ENCODE measurements at regions not wholly inside any gene's neighbourhood (a gene's known extent, or its start where the extent isn't known, plus 50 kb on each side); places are given as distances from the start of the nearest gene placed in this dataset.
A peak's percentile ranks its signal among the peaks of the same experiment; 100 is the strongest.
"Not testable (repeated sequence)": the region's sequence is repeated elsewhere in the genome, so short reads cannot be mapped to it uniquely, and the experiment has no call there.

DNA sequence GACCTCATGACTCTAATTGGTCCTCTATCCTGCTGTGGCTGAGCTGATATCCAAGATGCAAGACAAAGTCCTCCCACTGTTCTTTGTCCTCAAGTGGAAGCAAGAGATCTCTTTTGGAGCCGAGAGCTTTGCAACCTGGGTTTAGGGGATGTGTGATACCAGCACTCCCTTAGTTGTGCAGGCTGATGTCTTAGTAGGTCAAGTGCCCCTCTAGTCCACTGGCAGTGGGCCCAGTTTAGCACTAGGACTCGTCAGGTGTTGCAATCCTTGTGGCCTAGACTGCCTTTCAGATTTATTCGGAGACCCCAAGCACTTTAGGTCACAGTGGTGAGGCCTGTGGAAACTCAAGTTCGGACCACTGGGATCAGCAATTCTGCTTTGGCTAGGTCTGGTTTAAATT is 64.0 kb downstream of the GPRASP3 start:
- DNase-seq (ENCODE audit: low spot score): no peak

GRCh38 chrX:102787283-102787682 is 66.7 kb downstream of the GPRASP3 start:
- no peak for DNase-seq (ENCODE audit: low spot score)

- DNase-seq (ENCODE audit: low spot score): no peak
Observed at GRCh38 chrX:102808336-102808735, 87.8 kb downstream of the GPRASP3 start.

- not testable (repeated sequence) for DNase-seq (ENCODE audit: low spot score)
Observed at GRCh38 chrX:102818269-102818668, 97.7 kb downstream of the GPRASP3 start.

DNA sequence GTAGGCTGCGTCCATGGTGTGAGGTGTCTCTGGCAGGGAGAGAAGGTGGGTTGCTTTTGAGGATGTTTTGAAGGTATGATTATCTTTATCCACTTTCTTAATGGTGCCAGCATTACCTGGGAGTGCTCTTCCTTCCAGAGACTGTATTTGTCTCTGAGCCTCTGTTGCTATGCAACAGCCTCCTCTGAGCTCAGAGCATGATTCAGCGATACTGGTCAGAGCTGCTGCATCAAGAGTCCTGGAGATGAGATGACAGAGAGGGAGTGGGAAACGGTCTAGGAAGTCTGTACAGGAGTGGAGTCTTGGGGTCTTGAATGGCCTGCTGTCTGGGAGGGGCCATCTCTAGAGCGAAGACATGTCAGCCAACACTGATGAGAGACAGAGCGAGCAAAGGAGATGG is 104.4 kb upstream of the RAB40AL start:
- no peak for DNase-seq (ENCODE audit: low spot score)

DNA sequence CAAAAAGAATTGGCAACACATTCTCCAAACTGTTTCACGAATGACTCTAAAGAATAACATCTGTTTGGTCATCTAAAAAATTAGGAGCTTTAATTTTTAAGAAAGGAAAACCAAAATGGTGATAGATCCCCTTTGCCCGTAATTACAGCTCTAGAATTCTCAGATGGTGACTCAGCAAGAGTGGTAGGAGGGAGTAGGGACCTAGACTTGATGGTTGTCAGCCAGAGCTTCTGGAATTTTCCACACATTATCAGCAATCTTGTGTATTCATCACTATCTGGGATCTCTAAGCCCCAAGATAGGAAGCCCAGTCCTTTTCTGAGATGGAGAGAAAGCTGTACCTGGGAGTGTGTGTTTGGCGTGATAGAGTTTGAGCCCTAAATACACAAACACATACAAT is 103.9 kb upstream of the RAB40AL start:
- DNase-seq (ENCODE audit: low spot score): no peak

- peak; percentile 0 for DNase-seq (ENCODE audit: low spot score)
Observed at GRCh38 chrX:102835504-102836146, 101.4 kb upstream of the RAB40AL start.

DNA sequence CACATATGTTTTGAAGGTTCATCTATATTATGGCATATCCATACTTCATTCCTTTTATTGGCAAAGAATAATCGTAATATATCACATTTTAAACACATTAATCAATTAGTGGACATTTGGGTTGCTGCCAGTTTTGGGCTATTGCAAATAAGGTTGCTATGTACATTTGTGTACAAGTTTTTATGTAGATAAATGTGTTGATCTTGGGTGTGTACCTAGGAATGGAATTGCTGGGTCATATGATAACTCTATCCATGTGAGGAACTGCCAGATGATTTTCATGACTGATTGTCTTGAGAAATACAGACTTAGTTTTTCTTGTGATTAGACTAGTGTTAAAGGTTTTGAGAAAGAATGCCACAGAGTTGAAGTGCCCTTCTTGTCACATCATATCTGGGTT is 99.2 kb upstream of the RAB40AL start:
- DNase-seq (ENCODE audit: low spot score): no peak

DNA sequence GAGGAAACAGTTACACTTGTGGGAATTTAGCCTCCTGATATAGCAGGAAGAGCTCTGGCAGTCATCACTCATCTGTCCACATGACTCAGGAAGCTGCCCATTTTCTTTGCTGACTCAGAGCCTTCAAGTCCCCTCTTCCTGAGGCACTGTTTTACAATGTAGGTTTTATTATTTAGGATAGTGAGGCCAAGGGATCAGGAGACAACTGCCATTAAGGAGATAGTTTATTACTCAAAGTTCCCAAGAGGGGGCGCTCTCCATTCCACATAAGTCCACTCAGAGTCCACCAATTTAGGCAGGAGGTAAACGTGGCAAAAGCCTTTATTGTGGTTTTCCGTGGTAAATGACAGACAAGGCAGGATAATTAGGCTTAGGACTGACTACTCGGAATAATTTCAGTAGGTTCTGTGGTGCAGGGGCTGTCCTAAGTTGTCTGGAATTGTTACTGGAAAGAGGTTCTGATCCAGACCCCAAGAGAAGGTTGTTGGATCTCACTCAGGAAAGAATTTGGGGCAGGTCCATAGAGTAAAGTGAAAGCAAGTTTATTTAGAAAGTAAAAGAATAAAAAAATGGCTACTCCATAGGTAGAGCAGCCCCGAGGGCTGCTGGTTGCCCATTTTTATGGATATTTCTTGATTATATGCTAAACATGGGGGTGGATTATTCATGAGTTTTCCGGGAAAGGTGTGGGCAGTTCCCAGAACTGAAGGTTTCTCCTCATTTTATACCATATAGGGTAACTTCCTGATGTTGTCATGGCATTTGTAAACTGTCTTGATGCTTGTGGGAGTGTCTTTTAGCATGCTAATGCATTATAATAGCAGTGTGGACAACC is 96.0 kb upstream of the RAB40AL start:
- no peak for DNase-seq (ENCODE audit: low spot score)

DNA sequence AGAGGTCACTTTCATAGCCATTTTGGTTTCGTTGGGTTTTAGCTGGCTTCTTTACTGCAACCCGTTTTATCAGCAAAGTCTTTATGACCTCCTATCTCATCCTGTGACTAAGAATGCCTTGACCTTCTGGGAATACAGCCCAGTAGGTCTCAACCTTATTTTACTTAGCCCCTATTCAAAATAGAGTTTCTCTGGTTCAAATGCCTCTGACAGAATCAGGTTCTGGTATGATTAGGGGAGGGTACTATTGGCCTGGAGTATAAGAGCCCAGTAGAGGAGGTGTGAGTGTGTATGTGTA is 95.4 kb upstream of the RAB40AL start:
- no peak for DNase-seq (ENCODE audit: low spot score)

GRCh38 chrX:102845020-102845419 is 92.1 kb upstream of the RAB40AL start:
- no peak for DNase-seq (ENCODE audit: low spot score)

DNA sequence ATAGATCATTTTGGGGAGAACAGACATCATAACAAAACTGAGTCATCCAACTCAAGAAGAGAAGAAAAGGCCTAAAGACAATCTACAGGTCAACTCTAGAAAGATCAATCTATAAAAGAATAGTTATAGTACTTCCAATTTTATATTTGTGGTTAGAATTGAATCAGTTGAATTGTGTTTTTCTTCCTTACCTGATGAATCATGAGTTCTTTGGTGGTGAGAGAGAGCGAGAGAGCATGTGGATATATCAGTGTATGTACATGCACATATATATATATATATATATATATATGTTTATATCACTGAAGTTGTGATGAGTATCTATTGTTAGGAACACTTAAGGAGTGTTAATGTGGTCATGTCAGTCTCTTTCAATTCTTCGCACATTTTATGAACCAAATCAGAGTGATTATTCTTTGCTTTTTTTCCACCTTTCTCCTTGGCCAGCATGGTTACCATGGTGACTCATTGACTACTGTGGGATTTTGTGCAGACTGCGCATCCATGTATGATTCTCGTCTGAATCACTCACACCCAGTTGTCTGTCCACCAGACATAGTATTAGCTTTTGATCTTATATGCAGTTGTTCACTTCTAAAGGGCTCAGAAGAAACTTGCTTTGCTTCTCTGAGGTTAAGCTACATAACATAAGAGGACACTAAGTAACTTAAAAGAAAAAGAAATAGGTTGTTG is 90.4 kb upstream of the RAB40AL start:
- DNase-seq (ENCODE audit: low spot score): no peak

GRCh38 chrX:102847362-102847761 is 89.7 kb upstream of the RAB40AL start:
- no peak for DNase-seq (ENCODE audit: low spot score)

DNA sequence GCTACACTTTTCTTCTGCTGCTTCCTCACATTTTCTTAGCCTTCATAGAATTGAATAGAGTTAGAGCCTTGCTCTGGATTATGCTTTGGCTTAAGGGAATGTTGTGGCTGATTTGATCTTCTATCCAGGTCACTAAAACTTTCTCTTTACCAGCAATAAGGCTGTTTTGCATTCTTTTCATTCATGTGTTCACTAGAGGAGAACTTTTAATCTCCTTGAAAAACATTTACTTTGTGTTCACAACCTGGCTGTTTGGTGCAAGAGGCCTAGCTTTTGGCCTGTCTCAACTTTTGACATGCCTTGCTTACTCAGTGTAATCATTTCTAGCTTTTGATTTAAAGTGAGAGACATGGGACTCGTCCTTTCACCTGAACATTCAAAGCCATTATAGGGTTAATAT is 87.7 kb upstream of the RAB40AL start:
- DNase-seq (ENCODE audit: low spot score): no peak

DNA sequence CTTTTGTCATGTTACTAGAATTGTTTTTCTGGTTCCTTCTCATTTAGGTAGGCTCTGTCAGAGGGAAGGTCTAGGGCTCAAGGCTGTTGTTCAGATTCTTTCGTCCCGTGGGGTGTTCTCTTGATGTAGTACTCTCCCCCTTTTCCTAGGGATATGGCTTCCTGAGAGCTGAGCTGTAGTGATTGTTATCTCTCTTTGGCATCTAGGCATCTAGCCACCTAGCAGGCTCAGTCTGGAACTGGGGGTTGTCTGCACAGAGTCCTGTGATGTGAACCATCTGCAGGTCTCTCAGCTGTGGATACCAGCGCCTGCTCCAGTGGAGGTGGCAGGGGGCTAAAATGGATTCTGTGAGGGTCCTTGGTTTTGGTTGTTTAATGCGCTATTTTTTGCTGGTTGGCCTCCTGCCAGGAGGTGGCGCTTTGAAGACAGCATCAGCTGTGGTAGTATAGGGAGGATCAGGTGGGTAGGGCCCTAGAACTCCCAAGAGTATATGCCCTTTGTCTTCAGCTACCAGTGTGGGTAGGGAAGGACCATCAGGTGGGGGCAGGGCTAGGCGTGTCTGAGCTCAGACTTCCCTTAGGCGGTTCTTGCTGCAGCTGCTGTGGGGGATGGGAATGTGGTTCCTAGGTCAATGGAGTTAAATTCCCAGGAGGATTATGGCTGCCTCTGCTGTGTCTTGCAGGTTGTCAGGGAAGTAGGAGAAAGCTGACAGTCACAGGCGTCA is 78.1 kb upstream of the RAB40AL start:
- not testable (repeated sequence) for DNase-seq (ENCODE audit: low spot score)

- DNase-seq (ENCODE audit: low spot score): no peak
Observed at GRCh38 chrX:102859550-102859871, 77.6 kb upstream of the RAB40AL start.

GRCh38 chrX:102860235-102860634 is 76.8 kb upstream of the RAB40AL start:
- DNase-seq (ENCODE audit: low spot score): no peak

DNA sequence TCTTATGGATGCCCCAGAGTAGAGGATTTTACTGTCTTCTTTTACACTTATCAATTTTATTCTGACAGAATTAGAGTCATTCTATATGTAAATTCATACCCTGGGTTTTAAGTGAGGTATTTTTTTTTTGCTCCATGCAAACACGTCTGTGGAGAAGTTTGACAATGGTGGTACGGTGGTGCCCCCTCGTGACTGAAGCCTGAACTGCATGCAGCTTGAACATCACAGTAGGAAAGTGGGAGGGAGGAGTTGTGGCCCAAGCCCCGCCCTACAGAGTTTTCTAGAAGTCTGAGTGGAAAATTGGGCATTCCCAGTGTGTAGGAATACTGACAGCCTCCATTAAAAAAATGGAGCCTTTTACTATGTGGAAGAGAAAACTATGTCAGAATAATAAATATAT is 73.3 kb upstream of the RAB40AL start:
- peak; percentile 76 for DNase-seq (ENCODE audit: low spot score)

DNA sequence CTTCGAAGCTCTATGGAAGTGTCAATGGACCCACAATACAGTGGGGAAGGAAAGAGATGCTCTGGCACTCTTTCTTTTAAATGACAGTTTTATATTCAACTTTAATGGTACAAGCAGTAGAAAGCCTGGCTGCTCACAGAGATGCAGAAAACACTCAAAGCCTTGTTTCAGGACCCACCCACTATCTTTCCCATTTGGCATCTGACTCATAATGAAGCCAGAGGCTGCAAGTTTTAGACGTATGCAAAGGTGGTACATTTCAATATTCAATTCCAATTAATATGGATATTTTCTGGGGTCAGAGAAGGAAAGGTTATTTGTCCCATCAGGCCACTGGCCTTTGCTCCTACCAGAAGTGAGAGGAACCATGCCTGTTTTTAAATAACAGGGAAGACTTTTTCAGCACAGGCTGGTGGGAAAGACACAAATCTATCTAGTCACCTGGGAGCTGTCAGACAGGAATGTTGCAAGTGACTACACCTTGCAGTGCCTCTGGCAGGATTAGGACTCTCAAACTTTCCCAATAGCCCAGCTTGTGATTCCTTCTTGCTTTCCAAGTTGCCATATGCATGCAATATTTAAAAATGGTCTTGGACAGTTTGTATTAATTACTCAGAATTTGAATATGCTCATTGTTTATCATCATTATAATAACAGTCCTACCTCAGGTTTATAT is 70.0 kb upstream of the RAB40AL start:
- DNase-seq (ENCODE audit: low spot score): no peak

DNA sequence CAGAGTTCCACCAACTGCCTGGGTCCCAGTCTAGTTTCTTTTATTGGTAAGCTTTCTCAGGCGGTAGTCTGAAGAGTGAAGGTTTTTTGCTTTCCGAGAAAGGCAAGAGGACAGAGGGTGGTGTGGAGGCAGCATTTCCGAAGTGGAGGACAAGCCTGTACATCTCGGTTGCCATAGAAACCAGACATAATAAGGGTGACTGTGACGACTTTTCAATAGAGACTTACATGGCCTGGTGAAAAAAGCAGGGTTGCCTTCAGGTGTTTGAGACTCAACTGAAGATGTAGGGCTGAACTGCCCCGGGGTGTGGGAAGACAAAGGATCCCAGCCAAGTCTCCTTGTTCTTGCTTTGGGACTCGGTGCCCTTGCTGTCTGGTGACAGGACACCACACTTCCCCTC is 53.6 kb upstream of the RAB40AL start:
- DNase-seq (ENCODE audit: low spot score): no peak
